Rectal smooth muscle tissue (tissue), 1 donor: ENCODE measurements at regions not wholly inside any gene's neighbourhood (a gene's known extent, or its start where the extent isn't known, plus 50 kb on each side); places are given as distances from the start of the nearest gene placed in this dataset.

Experiments
- H3K27ac ChIP-seq: one replicate; pipeline ENCODE4 v1.7.0; 2013; ENCODE audit warnings: low read depth, low read length, inconsistent platforms
- H3K27me3 ChIP-seq: one replicate; pipeline ENCODE4 v1.7.0; 2013; ENCODE audit warnings: low read length; ENCODE audit not compliant: control insufficient read depth, insufficient read depth
- H3K36me3 ChIP-seq: one replicate; pipeline ENCODE4 v1.7.0; 2013; ENCODE audit warnings: low read length; ENCODE audit not compliant: control insufficient read depth, insufficient read depth
- H3K4me1 ChIP-seq: one replicate; pipeline ENCODE4 v1.7.0; 2013; ENCODE audit warnings: low read length; ENCODE audit not compliant: control insufficient read depth, insufficient read depth
- H3K4me3 ChIP-seq: one replicate; pipeline ENCODE4 v1.7.0; 2013; ENCODE audit warnings: low read length
- H3K9ac ChIP-seq: one replicate; pipeline ENCODE4 v1.7.0; 2013; ENCODE audit warnings: low read length

DNA sequence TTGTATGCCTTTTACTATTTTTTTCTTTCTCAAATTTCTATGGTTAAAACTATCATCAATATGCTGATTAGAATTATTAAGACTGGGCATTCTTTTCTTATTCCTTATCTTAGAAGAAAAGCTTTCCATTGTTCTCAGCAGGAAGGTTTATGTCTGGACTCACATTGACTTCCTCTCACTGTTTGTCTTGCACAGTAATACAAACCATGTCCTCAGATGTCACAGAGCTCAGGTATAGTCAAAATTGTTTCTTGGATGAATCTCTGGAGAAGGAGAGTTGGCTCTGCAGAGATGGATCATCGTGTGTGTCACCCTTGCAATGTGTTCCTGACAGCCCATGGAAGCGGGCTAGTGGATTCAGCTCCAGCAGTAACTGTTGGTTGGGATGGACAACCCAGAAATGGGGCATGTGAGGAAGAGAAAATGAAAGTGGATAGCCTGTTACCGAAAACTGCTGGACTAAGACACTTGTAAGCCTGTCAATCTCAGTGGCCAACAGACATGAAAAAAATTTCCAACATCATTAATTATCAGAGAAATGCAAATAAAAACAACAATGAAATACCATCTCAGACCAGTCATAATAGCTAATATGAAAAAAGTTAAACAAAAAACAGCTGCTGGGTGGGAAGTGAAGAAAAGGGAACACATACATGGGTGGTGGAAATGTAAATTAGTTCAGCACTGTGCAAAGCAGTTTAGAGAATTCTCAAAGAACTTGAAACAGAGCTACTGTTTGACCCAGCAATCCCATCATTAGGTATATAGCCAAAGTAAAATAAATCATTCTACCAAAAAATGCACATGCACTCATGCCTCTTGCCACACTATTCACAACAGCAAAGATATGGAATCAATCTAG is 967.8 kb downstream of the TMEM121 start:
- H3K27me3 ChIP-seq, result no peaks in the 10 kb centered on the region
- H3K27ac ChIP-seq, result no peak overlapping the region
- H3K4me3 ChIP-seq, result no peak overlapping the region
- no peak overlapping the region for H3K9ac ChIP-seq
- H3K36me3 ChIP-seq, result no peaks in the 10 kb centered on the region
- H3K4me1 ChIP-seq, result no peaks in the 10 kb centered on the region

DNA sequence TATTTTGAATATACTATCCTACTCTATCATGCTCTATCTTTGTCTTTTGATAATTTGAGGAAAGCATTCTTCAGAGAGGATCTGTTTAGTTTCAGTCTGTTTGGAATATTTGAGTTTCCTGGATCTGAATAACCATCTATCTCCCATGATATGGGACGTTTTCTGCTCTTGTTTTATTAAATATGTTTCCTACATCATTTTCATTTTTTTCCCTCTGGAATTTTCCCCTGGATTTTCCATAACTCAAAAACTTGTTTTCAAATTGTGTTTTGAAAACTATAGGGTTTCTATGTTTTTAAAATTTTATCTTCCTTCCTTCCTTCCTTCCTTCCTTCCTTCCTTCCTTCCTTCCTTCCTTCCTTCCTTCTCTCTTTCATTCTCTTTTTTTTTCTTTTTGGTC is 974.2 kb downstream of the TMEM121 start:
- Histone ChIP-seq H3K9ac (no peak overlapping the region), H3K36me3 (no peaks in the 10 kb centered on the region), H3K27ac (no peak overlapping the region), H3K27me3 (no peaks in the 10 kb centered on the region), H3K4me3 (no peak overlapping the region), H3K4me1 (no peaks in the 10 kb centered on the region)

DNA sequence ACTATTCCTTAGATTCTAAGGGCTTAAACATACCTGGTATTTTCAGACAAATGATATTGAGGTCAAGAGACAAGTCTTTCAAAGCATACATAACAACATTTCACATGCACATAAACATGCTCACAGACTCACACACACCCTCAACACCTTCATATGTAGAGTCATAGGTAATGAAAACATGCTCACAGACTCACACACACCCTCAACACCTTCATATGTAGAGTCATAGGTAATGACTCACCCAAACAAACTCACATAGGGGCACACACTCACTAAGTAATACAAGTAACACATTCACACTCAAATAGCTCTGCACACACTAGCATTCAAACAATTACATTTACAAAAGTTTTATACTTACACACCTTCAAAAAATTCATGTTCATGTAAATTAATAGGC is 975.5 kb downstream of the TMEM121 start:
- Histone ChIP-seq H3K27ac (no peak overlapping the region), H3K36me3 (no peaks in the 10 kb centered on the region), H3K4me3 (no peak overlapping the region), H3K27me3 (no peaks in the 10 kb centered on the region), H3K4me1 (no peaks in the 10 kb centered on the region), H3K9ac (no peak overlapping the region)

DNA sequence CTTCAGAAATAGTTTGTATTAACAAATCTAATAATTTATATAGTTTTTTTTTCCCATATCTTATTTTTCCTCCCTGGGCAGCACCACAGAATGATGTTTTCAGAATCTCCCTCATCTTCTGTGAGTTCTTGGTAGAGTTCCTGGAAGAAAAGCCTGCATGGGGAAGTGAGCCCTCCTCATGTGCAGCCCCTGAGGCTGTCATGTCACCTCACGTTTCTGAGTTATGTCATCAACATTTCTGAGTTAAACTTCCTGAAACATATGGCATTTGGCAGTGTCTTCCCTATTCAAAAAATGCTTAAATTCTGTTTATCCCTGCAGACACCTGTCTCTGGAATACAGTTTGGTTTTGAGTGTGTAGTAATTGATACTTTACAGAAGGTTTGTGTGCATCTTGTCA is 979.0 kb downstream of the TMEM121 start:
- no peaks in the 10 kb centered on the region for H3K27me3 ChIP-seq
- no peak overlapping the region for H3K27ac ChIP-seq
- no peak overlapping the region for H3K4me3 ChIP-seq
- no peak overlapping the region for H3K9ac ChIP-seq
- no peaks in the 10 kb centered on the region for H3K4me1 ChIP-seq
- H3K36me3 ChIP-seq, result no peaks in the 10 kb centered on the region

DNA sequence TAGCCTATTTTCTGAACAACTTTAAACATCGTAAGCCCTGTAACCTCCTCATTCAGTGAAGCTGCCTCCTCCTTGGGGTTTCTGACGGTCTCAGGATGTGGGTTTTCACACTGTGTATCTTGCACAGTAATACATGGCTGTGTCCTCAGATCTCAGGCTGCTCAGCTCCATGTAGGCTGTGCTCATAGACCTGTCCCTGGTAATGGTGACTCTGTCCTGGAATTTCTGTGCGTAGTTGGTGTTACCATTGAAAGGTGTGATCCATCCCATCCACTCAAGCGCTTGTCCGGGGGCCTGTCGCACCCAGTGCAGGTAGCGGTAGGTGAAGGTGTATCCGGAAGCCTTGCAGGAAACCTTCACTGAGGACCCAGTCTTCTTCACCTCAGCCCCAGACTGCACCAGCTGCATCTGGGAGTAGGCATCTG is 980.5 kb downstream of the TMEM121 start:
- Histone ChIP-seq H3K4me1 (no peaks in the 10 kb centered on the region), H3K27me3 (peaks cover 2% of the 10 kb centered on the region), H3K36me3 (no peaks in the 10 kb centered on the region), H3K27ac (no peak overlapping the region), H3K4me3 (no peak overlapping the region), H3K9ac (no peak overlapping the region)

DNA sequence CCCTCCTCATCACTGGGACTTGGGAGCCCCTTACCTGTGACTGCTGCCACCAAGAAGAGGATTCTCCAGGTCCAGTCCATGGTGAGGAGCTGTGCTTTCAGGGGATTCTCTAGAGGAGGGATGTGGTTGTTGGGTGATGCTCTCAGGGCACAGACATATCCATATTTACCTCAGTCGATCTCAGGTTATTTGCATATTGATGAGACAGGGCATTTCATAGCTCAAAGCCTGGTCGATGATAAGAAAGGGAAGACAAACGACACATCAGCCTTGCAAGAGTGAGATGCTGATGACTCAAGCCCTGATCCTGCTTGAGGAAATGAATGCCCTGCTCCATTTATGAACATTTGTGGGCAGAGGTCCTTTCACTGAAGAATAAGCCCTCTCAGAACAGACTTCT is 981.0 kb downstream of the TMEM121 start:
- H3K27ac ChIP-seq, result no peak overlapping the region
- no peak overlapping the region for H3K9ac ChIP-seq
- H3K27me3 ChIP-seq, result peaks cover 3% of the 10 kb centered on the region
- H3K4me1 ChIP-seq, result no peaks in the 10 kb centered on the region
- H3K4me3 ChIP-seq, result no peak overlapping the region
- no peaks in the 10 kb centered on the region for H3K36me3 ChIP-seq

DNA sequence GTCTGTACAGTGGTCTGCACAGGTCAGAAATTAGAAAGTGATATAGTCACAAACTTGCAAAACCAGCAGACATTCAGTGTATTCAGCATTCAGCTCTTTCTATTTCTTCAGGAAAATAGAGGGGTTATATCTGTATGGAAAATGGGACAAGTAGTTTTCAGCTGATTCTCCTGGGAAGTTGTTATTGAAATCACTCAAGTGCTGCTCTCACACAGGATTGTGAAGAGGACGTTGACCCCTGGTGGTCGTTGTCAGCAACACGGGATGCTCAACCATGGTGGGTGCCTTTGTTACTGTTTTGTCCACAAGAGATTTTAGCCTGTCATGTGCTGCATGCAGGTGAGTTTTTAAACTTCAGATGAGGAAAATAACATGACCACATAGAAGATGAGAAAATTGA is 981.8 kb downstream of the TMEM121 start:
- Histone ChIP-seq H3K27me3 (peaks cover 3% of the 10 kb centered on the region), H3K27ac (no peak overlapping the region), H3K9ac (no peak overlapping the region)

DNA sequence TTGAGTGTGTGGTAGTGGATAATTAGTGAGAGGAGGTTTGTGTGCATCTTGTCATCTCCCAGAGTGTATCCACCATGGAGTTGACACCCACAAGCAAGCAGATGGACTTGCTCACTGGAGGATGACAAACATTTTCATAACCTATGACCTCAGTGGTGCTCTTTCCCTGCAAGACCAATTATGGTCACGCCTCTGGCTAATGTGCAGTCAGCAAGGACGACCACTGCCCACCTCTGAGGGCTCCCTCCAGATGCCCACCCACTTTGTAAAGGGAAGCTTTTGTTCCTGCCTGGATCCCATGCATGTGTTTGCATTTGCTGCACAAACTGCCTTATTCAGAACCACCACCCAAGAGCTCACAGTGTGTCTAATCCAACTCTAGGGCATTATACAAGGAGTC is 982.8 kb downstream of the TMEM121 start:
- Histone ChIP-seq H3K27ac (no peak overlapping the region), H3K4me3 (no peak overlapping the region), H3K4me1 (no peaks in the 10 kb centered on the region), H3K27me3 (peaks cover 3% of the 10 kb centered on the region), H3K9ac (no peak overlapping the region), H3K36me3 (no peaks in the 10 kb centered on the region)

More for the DNA sequence above, 981.8 kb downstream of the TMEM121 start:
- H3K36me3 ChIP-seq, result no peaks in the 10 kb centered on the region
- no peak overlapping the region for H3K4me3 ChIP-seq
- no peaks in the 10 kb centered on the region for H3K4me1 ChIP-seq

DNA sequence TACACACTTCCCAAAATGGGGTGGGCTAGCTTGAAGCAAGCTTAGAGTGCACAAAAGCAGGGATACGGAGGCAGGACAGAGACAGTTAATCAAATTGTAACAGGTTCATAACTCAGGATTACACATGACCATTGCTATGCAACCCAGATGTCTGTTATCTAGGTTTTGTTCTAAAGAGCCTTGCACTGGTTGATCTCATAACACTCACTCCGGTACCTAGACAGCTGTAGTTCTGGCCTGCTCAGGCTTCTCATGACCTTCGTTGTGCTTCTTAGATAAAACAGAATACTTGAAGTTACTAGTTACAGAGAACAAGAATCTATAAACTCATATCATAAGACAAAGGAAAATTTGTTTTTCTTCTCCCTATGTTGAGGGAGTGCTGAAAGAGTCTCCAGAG is 983.4 kb downstream of the TMEM121 start:
- no peaks in the 10 kb centered on the region for H3K4me1 ChIP-seq
- H3K36me3 ChIP-seq, result no peaks in the 10 kb centered on the region
- H3K9ac ChIP-seq, result no peak overlapping the region
- no peak overlapping the region for H3K27ac ChIP-seq
- no peak overlapping the region for H3K4me3 ChIP-seq
- peaks cover 3% of the 10 kb centered on the region for H3K27me3 ChIP-seq

DNA sequence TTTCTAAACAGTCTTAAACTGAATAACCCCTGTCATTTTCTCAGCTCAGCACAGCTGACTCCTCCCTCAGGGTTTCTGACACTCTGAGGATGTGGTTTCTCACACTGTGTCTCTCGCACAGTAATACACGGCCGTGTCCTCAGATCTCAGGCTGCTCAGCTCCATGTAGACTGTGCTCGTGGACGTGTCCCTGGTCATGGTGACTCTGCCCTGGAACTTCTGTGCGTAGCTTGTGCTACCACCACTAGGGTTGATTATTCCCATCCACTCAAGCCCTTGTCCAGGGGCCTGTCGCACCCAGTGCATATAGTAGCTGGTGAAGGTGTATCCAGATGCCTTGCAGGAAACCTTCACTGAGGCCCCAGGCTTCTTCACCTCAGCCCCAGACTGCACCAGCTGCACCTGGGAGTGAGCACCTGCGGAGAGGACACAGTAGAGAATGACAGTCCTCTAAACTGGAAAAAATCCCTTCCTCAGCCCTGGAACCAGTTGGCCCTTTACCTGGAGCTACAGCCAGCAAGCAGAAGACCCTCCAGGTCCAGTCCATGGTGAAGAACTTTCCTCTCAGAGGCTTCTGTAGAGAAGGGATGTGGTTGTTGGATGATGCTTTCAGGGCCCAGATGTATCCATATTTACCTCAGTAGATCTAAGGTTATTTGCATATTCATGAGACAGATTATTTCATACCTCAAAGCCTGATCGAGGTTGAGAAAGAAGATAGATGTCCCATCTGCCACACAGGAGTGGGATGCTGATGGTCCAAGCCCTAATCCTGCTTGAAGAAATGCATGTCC is 984.8 kb downstream of the TMEM121 start:
- peaks cover 3% of the 10 kb centered on the region for H3K27me3 ChIP-seq
- no peak overlapping the region for H3K27ac ChIP-seq
- H3K4me3 ChIP-seq, result no peak overlapping the region
- no peaks in the 10 kb centered on the region for H3K36me3 ChIP-seq
- no peak overlapping the region for H3K9ac ChIP-seq
- no peaks in the 10 kb centered on the region for H3K4me1 ChIP-seq

DNA sequence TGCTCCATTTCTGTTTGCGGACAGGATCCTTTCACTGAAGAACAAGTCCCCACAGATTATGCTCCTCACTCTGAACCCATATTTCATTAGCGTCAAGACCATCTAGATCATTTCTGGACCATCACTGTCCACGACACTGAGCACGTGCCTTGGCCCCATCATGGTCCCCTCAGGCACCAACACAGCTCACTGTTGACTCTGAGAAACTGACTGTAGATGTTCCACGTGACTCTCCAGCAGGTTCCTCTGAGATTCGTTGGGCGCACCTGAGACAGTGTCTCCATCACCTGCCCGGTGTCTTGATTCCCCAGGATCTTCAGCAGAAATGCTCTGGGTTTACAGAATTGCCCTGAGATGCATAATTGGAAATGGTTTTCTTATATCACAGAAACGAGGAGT is 985.4 kb downstream of the TMEM121 start:
- peaks cover 3% of the 10 kb centered on the region for H3K27me3 ChIP-seq
- H3K4me1 ChIP-seq, result no peaks in the 10 kb centered on the region
- H3K9ac ChIP-seq, result no peak overlapping the region
- no peaks in the 10 kb centered on the region for H3K36me3 ChIP-seq
- no peak overlapping the region for H3K27ac ChIP-seq
- no peak overlapping the region for H3K4me3 ChIP-seq

DNA sequence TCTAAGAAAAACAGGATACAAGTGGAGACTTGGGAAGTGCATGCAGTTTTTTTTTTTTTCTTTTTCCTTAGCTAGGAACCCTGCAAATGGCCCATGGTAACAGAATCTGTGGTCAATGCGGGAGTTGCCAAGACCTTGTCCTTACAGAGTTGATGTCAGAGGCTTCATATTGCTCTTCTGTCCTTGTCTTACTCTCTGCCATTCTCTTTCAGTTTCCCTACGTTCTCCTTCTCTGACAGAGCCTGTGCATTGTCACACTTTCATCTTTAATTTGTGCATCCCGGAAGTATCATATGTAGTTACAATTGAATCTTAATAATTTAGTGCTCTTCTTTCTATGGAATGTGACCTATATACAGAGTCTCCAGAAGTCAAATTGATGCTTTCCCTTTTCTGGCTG is 986.9 kb downstream of the TMEM121 start:
- Histone ChIP-seq H3K9ac (no peak overlapping the region), H3K36me3 (no peaks in the 10 kb centered on the region), H3K4me3 (no peak overlapping the region), H3K27me3 (peaks cover 3% of the 10 kb centered on the region), H3K4me1 (no peaks in the 10 kb centered on the region), H3K27ac (no peak overlapping the region)
